GM23248 (cell line): ENCODE measurements at regions not wholly inside any gene's neighbourhood (a gene's known extent, or its start where the extent isn't known, plus 50 kb on each side); places are given as distances from the start of the nearest gene placed in this dataset.

Experiments used
- EZH2 ChIP-seq: fragments of 200-600 bp; sonication (generic); IDR thresholded peaks from 2 replicates; pipeline ENCODE4 v1.6.1; 2018; ENCODE audit warnings: antibody characterized with exemption, mild to moderate bottlenecking; ENCODE audit not compliant: insufficient read depth, poor library complexity, severe bottlenecking
- EZH2phosphoT487 ChIP-seq: fragments of 200-600 bp; sonication (generic); IDR thresholded peaks from 2 replicates; pipeline ENCODE4 v1.6.1; 2018; ENCODE audit warnings: antibody characterized with exemption, moderate library complexity, mild to moderate bottlenecking, low read depth; ENCODE audit not compliant: insufficient read depth

- no peak for TF ChIP-seq EZH2
- no peak for TF ChIP-seq EZH2phosphoT487
Observed at GRCh38 chr1:218496561-218496960, 151.4 kb downstream of the TGFB2 start.
